Upper lobe of right lung (tissue), 1 donor: ENCODE measurements at regions not wholly inside any gene's neighbourhood (a gene's known extent, or its start where the extent isn't known, plus 50 kb on each side); places are given as distances from the start of the nearest gene placed in this dataset.

Experiments
- ATAC-seq: fragments of 200-7000 bp; cut with Tn5 transposase; one replicate; pipeline ENCODE4 v1.9.1; 2020; ENCODE audit warnings: mild to moderate bottlenecking, moderate library complexity
- DNase-seq: peaks from one replicate; pipeline ENCODE4 v3.0.0-alpha.2; 2020
- H3K27ac ChIP-seq: fragments of 200-600 bp; one replicate; pipeline ENCODE4 v1.8.0; 2022
- H3K27me3 ChIP-seq: fragments of 200-600 bp; one replicate; pipeline ENCODE4 v1.8.0; 2022; ENCODE audit warnings: mild to moderate bottlenecking
- H3K36me3 ChIP-seq: fragments of 200-600 bp; one replicate; pipeline ENCODE4 v1.8.0; 2022
- H3K4me1 ChIP-seq: fragments of 200-600 bp; one replicate; pipeline ENCODE4 v1.8.0; 2022
- H3K4me3 ChIP-seq: fragments of 200-600 bp; one replicate; pipeline ENCODE4 v1.8.0; 2022; ENCODE audit warnings: mild to moderate bottlenecking
- H3K9me3 ChIP-seq: fragments of 200-600 bp; one replicate; pipeline ENCODE4 v1.8.0; 2022
- CTCF ChIP-seq: fragments of 200-600 bp; IDR thresholded peaks from one replicate; pipeline ENCODE4 v1.8.0; 2022; ENCODE audit warnings: antibody characterized with exemption
- intact Hi-C: fragments of 100-400 bp; cut with DNase I; formaldehyde crosslinking; loops from one replicate; pipeline ENCODE4 v1.11.0; 2022
- donor health status: DM: no; HTN: yes; CAD: no; lungs with severe emphysema.

- H3K36me3 ChIP-seq: no peaks in the 10 kb centered on the region
- ATAC-seq (no peak), DNase-seq (no peak)
- no peaks in the 10 kb centered on the region for H3K9me3 ChIP-seq
- no peak for TF ChIP-seq CTCF
- intact Hi-C loops: no loop called here
- H3K4me3 ChIP-seq: no peak overlapping the region
- H3K27me3 ChIP-seq: no peaks in the 10 kb centered on the region
- H3K4me1 ChIP-seq: no peaks in the 10 kb centered on the region
- no peak overlapping the region for H3K27ac ChIP-seq
These were observed 243.8 kb upstream of the CDIN1 start for GRCh38 chr15:36335659-36336058.

DNA sequence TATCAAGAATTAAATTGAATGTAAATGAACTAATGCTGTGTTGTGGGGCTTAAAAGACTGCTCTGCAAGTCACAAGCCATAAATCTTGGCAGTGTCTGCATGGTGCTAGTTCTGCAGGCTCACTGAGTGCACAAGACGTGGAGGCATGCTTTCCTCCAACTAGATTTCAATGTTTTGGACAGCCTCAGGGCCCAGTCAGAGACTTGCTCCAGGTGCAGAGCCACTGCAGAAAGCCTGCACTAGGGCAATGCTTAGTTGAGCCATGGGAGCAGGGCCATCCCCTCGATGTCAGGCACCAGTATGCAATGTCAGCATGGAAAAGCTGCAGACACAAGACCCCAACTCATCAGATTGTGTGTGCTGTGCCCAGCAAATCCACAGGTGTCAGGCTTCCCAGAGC lies 234.5 kb upstream of the CDIN1 start:
- Histone ChIP-seq H3K36me3 (no peaks in the 10 kb centered on the region), H3K4me1 (no peaks in the 10 kb centered on the region), H3K4me3 (no peak overlapping the region), H3K27ac (no peak overlapping the region), H3K9me3 (no peaks in the 10 kb centered on the region), H3K27me3 (no peaks in the 10 kb centered on the region)
- TF ChIP-seq CTCF: no peak
- intact Hi-C loops: no loop called here
- no peak for ATAC-seq
- no peak for DNase-seq

- no peaks in the 10 kb centered on the region for H3K9me3 ChIP-seq
These were observed 232.1 kb upstream of the CDIN1 start for GRCh38 chr15:36347272-36347858.

DNA sequence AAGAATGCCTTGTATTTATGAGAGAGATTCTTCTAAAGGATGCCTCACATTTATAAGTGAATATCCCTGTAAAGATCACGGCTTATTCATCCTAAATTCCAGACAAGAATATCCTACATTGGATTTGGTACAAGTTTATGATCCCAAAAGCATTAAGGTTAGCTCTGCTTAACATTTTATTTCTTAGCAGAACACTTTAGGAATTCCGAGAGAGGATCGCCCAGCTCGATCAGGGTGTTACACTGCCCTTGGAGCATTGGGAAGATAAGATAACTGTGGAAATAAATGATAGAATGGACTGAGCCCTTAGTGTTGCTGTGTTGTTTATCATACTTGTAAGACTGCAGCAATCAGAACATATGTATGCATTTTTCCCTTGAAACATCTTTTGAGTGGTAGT lies 223.0 kb upstream of the CDIN1 start:
- Histone ChIP-seq H3K4me1 (peaks cover 10% of the 10 kb centered on the region), H3K36me3 (no peaks in the 10 kb centered on the region), H3K27ac (no peak overlapping the region), H3K27me3 (no peaks in the 10 kb centered on the region), H3K9me3 (no peaks in the 10 kb centered on the region), H3K4me3 (no peak overlapping the region)
- no peak for ATAC-seq
- intact Hi-C loops: no loop called here
- no peak for DNase-seq
- no peak for TF ChIP-seq CTCF

More at GRCh38 chr15:36347272-36347858, 232.1 kb upstream of the CDIN1 start:
- no peak overlapping the region for H3K27ac ChIP-seq
- H3K36me3 ChIP-seq: no peaks in the 10 kb centered on the region
- no peaks in the 10 kb centered on the region for H3K27me3 ChIP-seq
- no peak for TF ChIP-seq CTCF
- intact Hi-C loops: no loop called here
- DNase-seq (no peak), ATAC-seq (no peak)
- no peak overlapping the region for H3K4me3 ChIP-seq
- no peaks in the 10 kb centered on the region for H3K4me1 ChIP-seq

DNA sequence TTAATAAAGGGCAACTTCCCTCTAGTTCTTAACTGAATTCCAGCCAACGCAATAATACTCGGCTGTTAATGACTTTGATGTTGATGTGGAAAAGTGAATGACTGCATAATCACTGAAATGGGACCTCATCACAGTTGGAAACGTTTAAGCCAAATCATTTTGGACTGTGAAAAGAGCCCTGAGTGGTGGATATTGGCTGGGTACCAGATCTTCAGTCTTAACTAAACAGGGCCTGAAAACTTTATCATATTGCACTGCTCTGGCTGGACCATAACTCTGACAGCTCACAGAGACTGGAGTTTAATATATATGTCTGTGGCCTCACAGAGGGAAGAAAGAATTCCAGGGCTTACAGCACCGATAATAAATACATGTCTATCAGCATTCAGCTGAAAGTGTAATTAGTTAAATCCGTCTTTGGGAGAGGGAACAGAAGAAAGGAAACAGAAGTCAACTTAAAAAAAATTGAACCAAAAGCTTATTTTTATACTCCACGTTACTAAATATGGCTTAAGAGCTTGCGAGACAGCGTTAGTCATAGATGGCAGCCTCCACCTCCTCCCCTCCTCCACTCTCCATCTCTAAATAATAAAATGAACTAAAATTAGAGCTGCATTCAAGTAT lies 222.3 kb upstream of the CDIN1 start:
- ATAC-seq (no peak), DNase-seq (no peak)
- peaks cover 10% of the 10 kb centered on the region for H3K4me1 ChIP-seq
- no peaks in the 10 kb centered on the region for H3K27me3 ChIP-seq
- TF ChIP-seq CTCF: no peak
- H3K9me3 ChIP-seq: no peaks in the 10 kb centered on the region
- no peak overlapping the region for H3K4me3 ChIP-seq
- H3K36me3 ChIP-seq: no peaks in the 10 kb centered on the region
- no peak overlapping the region for H3K27ac ChIP-seq
- intact Hi-C loops: no loop called here

- Histone ChIP-seq H3K9me3 (no peaks in the 10 kb centered on the region), H3K27me3 (no peaks in the 10 kb centered on the region), H3K4me1 (peaks cover 10% of the 10 kb centered on the region), H3K4me3 (no peak overlapping the region), H3K27ac (no peak overlapping the region), H3K36me3 (no peaks in the 10 kb centered on the region)
- DNase-seq (no peak), ATAC-seq (no peak)
- intact Hi-C loops: no loop called here
- no peak for TF ChIP-seq CTCF
These were observed 221.3 kb upstream of the CDIN1 start for GRCh38 chr15:36358094-36358493.
